ENCODE measurements at regions not wholly inside any gene's neighbourhood (a gene's known extent, or its start where the extent isn't known, plus 50 kb on each side); places are given as distances from the start of the nearest gene placed in this dataset.

- dilution Hi-C loops (cut with MboI; ENCODE audit: extremely low pct_ligation_motif_present, low sequenced_read_pairs) (no loop called here), intact Hi-C loops (cut with micrococcal nuclease) (no loop called here)
- BruUV-seq (replicated peaks) = no TSS peak
These were observed 80.6 kb upstream of the VRK2 start for GRCh38 chr2:57965961-57966360.

More at GRCh38 chr2:57965961-57966360, 80.6 kb upstream of the VRK2 start:
- no peak overlapping the region for H3K27ac ChIP-seq (ENCODE audit: insufficient read depth, low read depth, low read length)
- no peaks in the 10 kb centered on the region for H3K9me1 ChIP-seq (replicated peaks; ENCODE audit: control insufficient read depth, extremely low read depth, insufficient read depth, low read length)
- POLR2A ChIA-PET = no interaction called here
- H3K36me3 ChIP-seq (ENCODE audit: control insufficient read depth in 2 of 2, extremely low read depth in 1 of 2, insufficient read depth in 2 of 2, low read length in 2 of 2) = no peaks in the 10 kb centered on the region
- H4K20me1 ChIP-seq (replicated peaks; ENCODE audit: control insufficient read depth, extremely low read depth, insufficient read depth, low read length) = no peaks in the 10 kb centered on the region
- H3K4me3 ChIP-seq (replicated peaks in 1 of 3; ENCODE audit: insufficient read depth in 1 of 3, low read depth in 1 of 3, low read length in 3 of 3) = no peak overlapping the region
- H3K27me3 ChIP-seq (ENCODE audit: control insufficient read depth in 2 of 2, insufficient read depth in 2 of 2, low read length in 2 of 2) = no peaks in the 10 kb centered on the region
- no peak for TF ChIP-seq EZH2 (IDR thresholded peaks at IDR 0.05; ENCODE audit: borderline replicate concordance, low read depth, low read length, severe bottlenecking)
- TF ChIP-seq JUN (IDR thresholded peaks at IDR 0.05; ENCODE audit: borderline replicate concordance, insufficient read depth, insufficient read length, low read depth) = no peak
- TF ChIP-seq MAX (IDR thresholded peaks at IDR 0.05; ENCODE audit: insufficient read depth, insufficient read length) = no peak
- no peak for TF ChIP-seq POLR2AphosphoS5 (IDR thresholded peaks at IDR 0.05; ENCODE audit: insufficient read depth, low read depth, low read length)
- no peak for TF ChIP-seq CTCF (IDR thresholded peaks at IDR 0.05; ENCODE audit: extremely low read depth in 1 of 2, insufficient read depth in 1 of 2, low read depth in 1 of 2, low read length in 2 of 2)
- TF ChIP-seq POLR2A (IDR thresholded peaks at IDR 0.05; ENCODE audit: low read depth, low read length) = no peak
- TF ChIP-seq FOS (IDR thresholded peaks at IDR 0.05; ENCODE audit: borderline replicate concordance, insufficient read depth, low read length) = no peak
- no peak for TF ChIP-seq GATA2 (IDR thresholded peaks at IDR 0.05; ENCODE audit: insufficient read depth, insufficient read length, low read depth, low read length)
- TF ChIP-seq MYC (IDR thresholded peaks at IDR 0.05; ENCODE audit: low read depth, low read length) = no peak
- no peak for FAIRE-seq
- CTCF ChIA-PET = no interaction called here
- no peaks in the 10 kb centered on the region for H3K79me2 ChIP-seq (ENCODE audit: control insufficient read depth, insufficient read depth, low read length)
- no peak overlapping the region for H3K4me2 ChIP-seq (ENCODE audit: insufficient read depth, low read length)
- H3K9ac ChIP-seq (replicated peaks; ENCODE audit: extremely low read depth, insufficient read depth, low read length) = no peak overlapping the region
- DNase-seq (ENCODE audit: low read depth, low spot score) = no peak
- H3K4me1 ChIP-seq (ENCODE audit: control insufficient read depth, extremely low read depth, insufficient read depth, low read length) = no peaks in the 10 kb centered on the region
- no peaks in the 10 kb centered on the region for H3K9me3 ChIP-seq (replicated peaks; ENCODE audit: control insufficient read depth, insufficient read depth, low read length)
- H2AFZ ChIP-seq (ENCODE audit: low read depth, low read length) = no peak overlapping the region

Data from endothelial cell of umbilical vein (primary cell).